ENCODE measurements at regions not wholly inside any gene's neighbourhood (a gene's known extent, or its start where the extent isn't known, plus 50 kb on each side); places are given as distances from the start of the nearest gene placed in this dataset.
A peak's percentile ranks its signal among the peaks of the same experiment; 100 is the strongest.
"Not testable (repeated sequence)": the region's sequence is repeated elsewhere in the genome, so short reads cannot be mapped to it uniquely, and the experiment has no call there.

GRCh38 chr10:64690194-64690593 is 1169.0 kb downstream of the REEP3 start:
- no peak for DNase-seq (ENCODE audit: low spot score)

- DNase-seq (ENCODE audit: low spot score) = no peak
These were observed 1178.0 kb downstream of the REEP3 start for GRCh38 chr10:64699244-64699643.

GRCh38 chr10:64702086-64702485 is 1180.9 kb downstream of the REEP3 start:
- DNase-seq (ENCODE audit: low spot score) = not testable (repeated sequence)

GRCh38 chr10:64708884-64709681 is 1187.9 kb downstream of the REEP3 start:
- no peak for DNase-seq (ENCODE audit: low spot score)

- no peak for DNase-seq (ENCODE audit: low spot score)
These were observed 1205.3 kb downstream of the REEP3 start for GRCh38 chr10:64726466-64726865.

GRCh38 chr10:64731016-64731415 is 1209.8 kb downstream of the REEP3 start:
- no peak for DNase-seq (ENCODE audit: low spot score)

- no peak for DNase-seq (ENCODE audit: low spot score)
These were observed 1211.3 kb downstream of the REEP3 start for GRCh38 chr10:64732372-64732957.

- DNase-seq (ENCODE audit: low spot score) = peak; percentile 64
These were observed 1212.8 kb downstream of the REEP3 start for GRCh38 chr10:64733980-64734379.

- DNase-seq (ENCODE audit: low spot score) = peak; percentile 39
These were observed 1217.3 kb downstream of the REEP3 start for GRCh38 chr10:64738462-64738861.

- no peak for DNase-seq (ENCODE audit: low spot score)
These were observed 1224.4 kb downstream of the REEP3 start for GRCh38 chr10:64745565-64745964.

GRCh38 chr10:64750672-64751071 is 1229.5 kb downstream of the REEP3 start:
- DNase-seq (ENCODE audit: low spot score) = no peak

GRCh38 chr10:64753516-64753915 is 1232.3 kb downstream of the REEP3 start:
- no peak for DNase-seq (ENCODE audit: low spot score)

GRCh38 chr10:64760371-64760770 is 1239.2 kb downstream of the REEP3 start:
- no peak for DNase-seq (ENCODE audit: low spot score)

GRCh38 chr10:64762861-64763260 is 1241.7 kb downstream of the REEP3 start:
- no peak for DNase-seq (ENCODE audit: low spot score)

- DNase-seq (ENCODE audit: low spot score) = no peak
These were observed 1244.3 kb downstream of the REEP3 start for GRCh38 chr10:64765498-64765897.

- peak; percentile 94 for DNase-seq (ENCODE audit: low spot score)
These were observed 1250.3 kb downstream of the REEP3 start for GRCh38 chr10:64771253-64772050.

GRCh38 chr10:64773357-64773756 is 1252.2 kb downstream of the REEP3 start:
- no peak for DNase-seq (ENCODE audit: low spot score)

GRCh38 chr10:64784451-64784850 is 1263.2 kb downstream of the REEP3 start:
- not testable (repeated sequence) for DNase-seq (ENCODE audit: low spot score)

- no peak for DNase-seq (ENCODE audit: low spot score)
These were observed 1264.6 kb downstream of the REEP3 start for GRCh38 chr10:64785816-64786215.

GRCh38 chr10:64786989-64787388 is 1265.8 kb downstream of the REEP3 start:
- no peak for DNase-seq (ENCODE audit: low spot score)

- DNase-seq (ENCODE audit: low spot score) = no peak
These were observed 1274.6 kb downstream of the REEP3 start for GRCh38 chr10:64795847-64796246.

- DNase-seq (ENCODE audit: low spot score) = no peak
These were observed 1277.1 kb downstream of the REEP3 start for GRCh38 chr10:64798297-64798696.
